ENCODE measurements at regions not wholly inside any gene's neighbourhood (a gene's known extent, or its start where the extent isn't known, plus 50 kb on each side); places are given as distances from the start of the nearest gene placed in this dataset.

DNA sequence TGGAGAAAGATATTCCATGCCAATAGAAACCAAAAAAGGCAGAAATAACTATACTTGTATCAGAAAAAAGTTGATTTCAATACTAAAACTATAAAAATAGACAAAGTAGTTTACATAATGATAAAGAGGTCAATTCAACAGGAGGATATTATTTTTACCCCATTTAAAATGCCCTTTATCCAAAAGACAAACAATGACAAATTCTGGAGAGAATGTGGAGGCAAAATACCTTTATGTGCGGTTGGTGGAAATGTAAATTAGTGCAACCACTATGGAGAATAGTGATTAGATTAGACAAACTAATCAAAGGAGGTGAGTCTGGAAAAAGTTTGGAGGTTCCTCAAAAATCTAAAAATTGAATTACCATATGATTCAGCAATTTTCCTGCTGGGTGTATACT is 1262.3 kb downstream of the GRIK2 start:
- no peak for TF ChIP-seq GATA2 (IDR thresholded peaks at IDR 0.05; ENCODE audit: low read depth, low read length)
- no peak for TF ChIP-seq GATA3 (IDR thresholded peaks at IDR 0.05; ENCODE audit: low read depth, low read length)

All from SH-SY5Y (cell line).